ENCODE measurements at regions not wholly inside any gene's neighbourhood (a gene's known extent, or its start where the extent isn't known, plus 50 kb on each side); places are given as distances from the start of the nearest gene placed in this dataset.

DNA sequence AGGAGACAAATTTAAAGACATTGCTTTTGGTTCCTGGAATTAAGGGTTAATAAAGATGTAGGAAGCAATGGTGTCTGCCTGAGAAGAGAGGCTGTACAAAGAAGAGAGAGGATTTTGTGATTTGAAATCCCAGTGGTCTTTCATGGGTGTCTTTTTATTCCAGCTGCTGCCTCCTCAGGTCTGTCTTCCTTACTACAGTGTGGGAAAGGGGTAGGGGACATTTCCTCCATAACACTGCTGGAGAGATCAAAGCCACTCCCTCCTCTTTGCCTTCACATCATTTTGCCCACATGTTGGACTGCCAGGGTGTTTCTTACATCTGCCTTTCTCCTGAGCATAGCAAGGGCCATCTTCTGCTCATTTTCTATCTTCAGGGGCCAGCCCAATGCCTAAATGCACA, 348.5 kb downstream of the EN1 start:
- DNase-seq = no peak

DNA sequence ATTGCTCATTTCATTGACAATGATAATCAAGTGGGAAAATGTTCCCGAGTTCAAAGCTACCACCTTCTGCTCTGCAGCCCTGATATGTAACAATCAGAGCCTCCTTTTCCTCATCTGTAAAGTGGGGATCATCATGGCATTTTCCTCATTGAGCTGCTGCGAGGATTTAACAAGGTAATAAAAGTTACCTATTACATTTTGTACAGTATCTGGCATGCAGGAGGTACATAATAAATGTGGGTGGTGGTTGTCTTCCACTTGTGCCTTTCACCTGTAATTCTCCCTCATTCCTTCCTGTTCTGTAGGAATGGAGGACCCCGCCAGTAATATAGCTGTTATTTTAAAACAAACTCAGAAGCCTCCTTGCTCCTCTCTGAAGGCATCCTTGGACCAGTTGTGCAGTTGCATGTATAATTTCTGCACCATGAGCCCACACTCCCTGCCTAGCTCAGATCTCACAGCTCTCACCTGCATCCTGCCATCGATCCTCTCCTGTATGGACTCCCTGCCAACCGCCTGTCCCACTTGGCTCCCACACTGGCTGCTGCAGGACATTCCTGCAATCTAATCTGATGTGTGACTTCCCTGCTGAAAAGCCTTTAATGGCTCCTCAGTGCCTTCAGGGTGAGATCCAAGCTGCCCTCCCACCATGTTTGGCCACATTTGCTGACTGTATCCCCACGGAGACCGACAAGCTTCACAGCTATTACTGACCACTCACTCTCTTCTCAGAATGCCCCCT, 350.4 kb downstream of the EN1 start:
- DNase-seq = no peak

DNA sequence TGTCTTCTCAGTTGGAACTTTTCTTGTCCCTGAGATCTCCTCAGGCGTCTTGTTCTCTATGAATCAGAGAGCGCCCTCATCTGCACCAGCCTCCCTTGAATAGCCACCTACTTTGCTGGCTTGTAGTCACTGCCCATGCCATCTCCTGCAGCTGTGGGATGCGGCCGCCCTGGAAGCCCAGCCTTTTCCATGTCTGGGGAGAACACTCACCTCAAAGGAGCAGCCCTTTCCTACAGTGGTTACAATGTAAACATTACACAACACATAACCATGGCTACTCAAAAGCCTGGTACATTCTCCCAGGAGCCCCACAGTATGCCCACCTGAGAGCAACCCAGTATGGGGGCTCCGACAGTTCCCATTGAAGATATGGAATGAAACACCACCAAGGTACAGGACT, 351.0 kb downstream of the EN1 start:
- DNase-seq = no peak

DNA sequence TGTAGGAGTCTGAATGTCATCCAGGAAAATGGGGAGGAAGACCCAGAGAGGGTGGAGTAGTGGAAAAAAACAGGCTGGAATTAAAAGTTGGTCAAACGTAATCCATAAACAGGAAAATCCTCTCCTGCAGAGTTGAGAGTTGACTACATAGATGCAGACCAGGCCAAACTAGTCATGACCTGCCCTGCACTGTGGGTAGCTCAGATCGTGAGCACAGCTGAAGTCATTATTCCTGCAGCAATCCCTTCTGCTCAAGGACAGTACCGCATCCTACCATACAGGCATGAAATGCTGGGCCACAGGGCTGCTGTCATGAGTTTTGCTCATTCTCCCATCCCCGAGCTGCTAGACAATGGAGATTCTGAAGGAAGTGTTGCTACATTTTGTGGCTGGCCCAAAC, 352.2 kb downstream of the EN1 start:
- DNase-seq = no peak

DNA sequence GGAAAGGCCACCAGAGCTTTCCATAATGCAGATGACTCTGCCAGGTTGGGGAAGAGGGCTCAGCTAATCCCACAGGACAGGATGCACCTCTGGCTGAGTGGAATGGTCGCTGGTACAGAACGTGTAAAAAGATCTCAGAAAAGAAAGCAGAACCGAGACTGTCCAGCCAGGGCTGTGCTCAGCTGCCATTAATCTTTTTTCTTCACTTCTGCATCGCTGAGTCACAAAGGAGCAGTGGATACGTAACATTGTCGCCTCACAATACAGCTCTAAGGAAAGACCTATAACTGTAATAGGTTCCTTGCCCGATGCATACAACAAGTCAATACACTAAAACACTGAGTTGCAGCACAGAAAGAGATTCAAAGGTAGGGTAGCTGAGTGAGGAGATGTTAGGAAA, 354.2 kb downstream of the EN1 start:
- DNase-seq = no peak

DNA sequence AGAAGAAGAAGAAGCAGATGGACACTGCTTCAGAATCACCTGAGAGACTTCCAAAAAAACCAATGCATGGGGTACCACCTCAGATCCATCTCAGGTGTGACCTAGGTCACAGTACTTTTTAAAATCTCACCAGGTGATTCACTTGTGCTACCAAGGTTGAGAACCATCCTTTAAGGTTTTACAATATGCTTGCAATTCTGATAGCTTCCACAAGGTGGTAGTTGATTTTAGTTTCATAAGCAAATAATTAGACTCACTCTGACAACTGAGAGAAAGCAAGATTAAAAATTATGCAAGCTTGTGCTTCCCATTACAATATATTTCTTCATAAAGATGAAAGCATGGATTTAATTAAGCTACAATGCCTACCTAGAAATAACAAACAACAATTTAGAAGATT, 355.1 kb downstream of the EN1 start:
- DNase-seq = no peak

DNA sequence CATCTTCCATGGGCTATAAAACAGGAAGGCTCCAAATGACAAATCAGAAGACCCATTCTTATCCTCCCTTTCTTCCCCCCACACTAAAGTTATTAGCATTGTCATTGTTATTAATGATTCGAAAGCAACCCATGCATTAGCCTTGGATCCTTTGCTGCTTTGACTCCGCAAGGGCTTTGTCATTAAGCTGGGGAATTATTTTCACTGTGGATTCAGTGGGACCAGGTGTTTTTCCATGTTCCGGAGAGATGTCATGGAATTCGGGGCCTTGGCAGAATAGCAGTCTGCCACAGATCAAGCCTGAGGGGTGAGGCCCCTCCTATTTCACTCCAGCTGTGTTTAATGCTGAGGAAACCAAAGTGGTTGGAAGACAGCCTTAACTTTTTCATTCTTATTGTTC, 357.1 kb downstream of the EN1 start:
- DNase-seq = no peak

DNA sequence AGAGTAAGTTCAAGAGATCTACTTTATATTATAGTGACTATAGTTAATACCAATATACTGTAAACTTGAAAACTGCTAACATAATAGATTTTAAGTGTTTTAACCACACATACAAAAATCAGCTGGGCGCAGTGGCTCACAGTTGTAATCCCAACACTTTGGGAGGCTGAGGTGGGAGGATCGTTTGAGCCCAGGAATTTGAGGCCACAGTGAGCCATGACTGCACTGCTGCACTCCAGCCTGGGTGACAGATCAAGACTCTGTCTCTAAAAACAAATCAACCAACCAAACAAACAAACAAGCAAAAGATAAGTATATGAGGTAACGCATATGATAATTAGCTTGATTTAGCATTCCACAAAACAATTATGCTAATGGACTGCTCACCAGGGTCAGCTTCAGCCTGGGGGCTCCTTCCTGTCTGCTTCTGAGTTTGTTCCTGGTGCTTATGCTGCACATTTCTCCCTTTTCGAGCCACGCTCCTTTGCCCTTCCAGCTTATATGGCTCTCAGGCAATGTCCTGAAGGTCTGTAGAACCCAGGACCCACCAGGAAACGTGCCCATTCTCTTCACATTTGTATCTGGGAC, 357.6 kb downstream of the EN1 start:
- DNase-seq = no peak

DNA sequence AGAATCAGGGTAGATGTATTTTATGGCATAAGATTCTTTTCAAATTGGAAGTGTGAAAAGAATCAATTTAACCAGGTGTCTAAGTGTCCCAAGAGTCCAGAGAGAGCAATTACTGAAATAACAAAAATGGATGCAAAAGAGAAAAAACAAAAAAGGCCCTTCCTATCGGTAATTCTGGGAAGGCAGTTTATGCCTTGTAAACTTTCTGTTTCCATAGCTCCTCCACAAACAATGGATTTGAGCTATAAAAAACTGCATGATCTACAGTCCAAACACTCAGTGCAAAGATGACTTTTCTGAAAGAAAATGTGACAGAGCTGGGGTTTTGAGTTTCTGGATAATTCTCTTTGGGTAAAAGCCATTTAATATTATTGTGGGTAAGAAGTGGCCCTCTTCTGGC, 366.1 kb downstream of the EN1 start:
- no peak for DNase-seq

DNA sequence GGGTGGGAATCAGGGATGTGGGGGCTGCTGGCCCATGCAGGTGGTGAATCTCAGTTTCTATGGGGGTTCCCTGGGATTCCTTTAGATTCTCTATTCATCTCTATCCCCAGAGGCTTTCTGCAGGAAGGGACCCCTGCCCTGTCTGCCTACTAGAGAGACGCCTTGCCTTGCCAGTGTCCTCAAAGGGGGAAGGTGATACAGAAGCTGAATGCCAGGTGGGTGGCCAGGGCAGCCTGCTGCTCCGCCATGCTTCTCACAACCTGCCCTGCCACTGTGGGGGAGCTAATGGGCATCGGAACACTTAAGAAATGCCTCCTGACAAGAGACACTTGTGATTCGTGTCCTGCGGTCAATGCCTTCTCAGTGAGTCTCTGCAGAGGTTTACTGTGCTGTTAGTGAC, 368.4 kb downstream of the EN1 start:
- DNase-seq = no peak

DNA sequence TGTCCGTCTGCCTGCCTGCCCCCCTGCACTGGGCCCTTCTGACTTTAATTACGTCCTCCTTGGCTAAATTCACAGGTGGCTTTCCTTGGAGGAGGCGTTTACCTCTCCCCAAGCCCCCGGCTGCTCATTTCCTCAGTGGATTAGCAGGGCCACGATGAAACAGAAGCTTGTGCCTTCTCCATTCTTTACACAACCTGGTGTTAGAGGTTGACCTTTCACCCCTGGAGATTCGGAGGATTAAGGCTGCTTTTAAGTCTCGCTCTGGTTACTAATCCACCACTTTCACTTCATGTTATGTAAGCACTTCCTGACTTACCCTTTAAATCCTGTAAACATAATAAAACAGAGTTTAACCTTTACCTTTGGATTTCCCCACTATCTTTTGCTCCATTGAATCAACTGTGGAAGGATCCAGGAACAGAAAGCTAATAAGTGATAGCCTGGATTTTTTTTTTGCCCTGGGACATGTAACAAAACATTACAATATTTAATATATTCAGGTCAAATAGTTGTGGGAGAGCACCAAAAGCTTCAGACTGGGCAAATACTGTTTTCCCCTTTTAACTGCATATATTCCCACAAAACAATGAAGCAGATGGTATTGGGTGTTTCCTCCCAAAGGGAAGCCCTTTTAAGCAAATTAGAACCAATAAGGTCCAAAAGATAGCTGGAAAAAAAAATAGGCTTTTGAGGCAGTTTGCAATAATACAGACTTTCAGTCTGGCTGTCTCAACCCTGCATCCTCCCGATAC, 370.2 kb downstream of the EN1 start:
- DNase-seq = no peak

DNA sequence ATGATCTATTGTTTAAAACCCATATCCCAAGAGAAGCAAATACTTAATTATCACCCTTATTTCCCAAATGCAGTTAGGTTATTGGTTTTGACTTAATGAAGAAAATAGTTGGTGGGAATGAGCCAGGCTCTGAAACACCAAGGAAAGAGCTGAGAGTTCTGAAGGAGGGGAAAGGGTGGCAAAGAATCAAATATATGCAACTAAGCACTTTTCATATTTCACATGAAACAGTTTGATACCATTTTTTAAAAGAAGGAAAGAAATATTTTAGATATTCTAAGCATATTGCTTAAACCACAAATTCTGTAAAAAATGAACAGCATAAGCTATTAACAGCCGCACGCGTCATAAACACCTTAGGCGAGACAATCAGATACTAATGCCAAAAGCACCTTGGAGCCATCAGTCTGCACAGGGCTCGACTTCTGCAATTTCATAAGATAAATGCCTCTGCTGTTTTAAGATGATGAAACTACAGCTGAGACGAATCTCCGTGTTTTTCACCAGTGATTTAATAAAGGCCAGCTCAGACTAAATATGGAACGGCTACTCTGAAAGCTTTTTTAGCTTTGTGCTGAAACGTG, 371.7 kb downstream of the EN1 start:
- no peak for DNase-seq

DNA sequence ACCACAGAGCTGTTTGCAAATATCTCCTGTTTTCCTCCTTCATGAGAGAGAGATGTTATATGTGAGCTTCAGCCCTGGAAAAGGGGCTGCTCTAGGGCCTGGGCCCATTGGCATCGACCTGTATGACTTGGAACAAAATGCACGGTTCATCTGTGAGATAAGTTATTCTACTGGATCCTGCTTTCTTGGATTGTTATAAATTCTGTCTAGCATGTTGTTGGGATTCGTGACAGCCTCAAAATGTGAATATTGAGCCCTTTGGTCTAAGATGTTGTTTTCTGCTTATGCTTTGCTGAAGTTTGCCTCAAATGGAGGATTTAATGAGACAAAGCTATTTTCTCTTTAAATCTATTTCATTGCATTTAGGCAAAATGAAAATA, 372.9 kb downstream of the EN1 start:
- no peak for DNase-seq

DNA sequence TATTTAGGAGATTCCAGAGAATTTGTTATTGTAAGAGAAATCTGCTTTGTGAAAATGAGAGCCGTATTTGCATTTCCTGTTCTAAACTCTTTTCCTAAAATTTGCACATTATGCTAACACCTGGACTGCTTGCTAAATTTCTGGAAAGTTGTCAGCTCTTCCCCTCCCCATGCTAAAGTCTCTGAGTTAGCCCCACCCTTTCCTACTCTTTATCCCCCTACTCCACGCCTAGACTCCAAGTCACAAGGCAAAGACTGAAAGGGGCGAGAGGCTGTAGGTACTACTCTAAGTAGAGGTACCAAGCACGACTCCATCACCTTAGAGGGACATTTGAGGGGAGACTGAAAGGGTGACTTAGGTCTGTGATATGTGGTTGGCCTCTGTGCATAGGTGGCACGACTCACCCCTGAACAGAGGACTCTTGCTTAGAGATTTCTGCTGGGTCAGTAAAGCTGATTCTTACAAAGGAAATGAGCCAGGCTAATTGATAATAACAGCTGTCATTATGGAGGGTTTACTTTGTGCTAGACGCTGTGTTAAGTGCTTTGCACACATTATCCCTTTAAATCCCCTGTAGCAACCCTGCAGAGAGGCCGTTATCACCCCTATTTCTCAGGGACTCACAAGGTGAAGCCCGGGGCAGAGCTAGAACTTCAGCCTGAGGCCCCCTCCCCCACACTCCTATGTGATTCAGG, 373.5 kb downstream of the EN1 start:
- no peak for DNase-seq

DNA sequence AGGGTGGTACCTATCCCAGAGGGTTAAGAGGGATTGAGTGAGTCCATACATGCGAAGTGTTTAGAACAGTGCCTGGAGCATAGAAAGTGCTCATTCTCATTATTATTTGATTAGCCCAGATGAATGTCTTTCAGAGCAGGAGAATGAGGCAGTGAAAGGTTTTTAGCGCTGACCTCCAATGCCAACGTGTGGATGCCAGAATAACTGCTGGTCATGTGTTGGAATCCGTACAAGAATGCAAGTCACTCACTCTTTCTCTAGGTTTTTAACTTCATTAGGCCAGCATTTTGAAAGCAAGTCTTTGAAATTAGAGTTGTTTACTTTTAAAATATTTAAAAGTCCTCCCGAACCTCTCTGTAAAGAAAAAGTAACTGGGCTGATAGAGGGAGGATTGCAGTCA, 374.2 kb downstream of the EN1 start:
- DNase-seq = no peak

DNA sequence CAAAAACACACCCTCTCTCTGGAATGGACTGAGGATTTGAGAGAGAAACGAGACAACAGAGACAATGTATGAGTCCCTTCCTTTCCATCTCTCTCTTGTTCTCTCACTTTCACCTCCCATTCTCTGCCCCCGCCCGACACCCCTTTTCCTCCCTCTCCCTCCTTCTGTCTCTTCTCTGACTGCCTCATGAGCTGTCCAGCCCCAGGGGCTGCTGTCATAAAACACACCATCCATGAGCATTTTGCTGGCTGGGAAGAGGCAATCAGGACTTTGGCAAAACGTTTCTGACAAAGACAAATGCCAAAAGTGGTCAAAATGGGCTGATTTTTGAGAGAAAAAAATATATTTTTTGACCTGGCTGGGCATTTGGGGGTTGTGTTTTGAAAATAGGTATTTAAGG, 377.2 kb downstream of the EN1 start:
- no peak for DNase-seq

DNA sequence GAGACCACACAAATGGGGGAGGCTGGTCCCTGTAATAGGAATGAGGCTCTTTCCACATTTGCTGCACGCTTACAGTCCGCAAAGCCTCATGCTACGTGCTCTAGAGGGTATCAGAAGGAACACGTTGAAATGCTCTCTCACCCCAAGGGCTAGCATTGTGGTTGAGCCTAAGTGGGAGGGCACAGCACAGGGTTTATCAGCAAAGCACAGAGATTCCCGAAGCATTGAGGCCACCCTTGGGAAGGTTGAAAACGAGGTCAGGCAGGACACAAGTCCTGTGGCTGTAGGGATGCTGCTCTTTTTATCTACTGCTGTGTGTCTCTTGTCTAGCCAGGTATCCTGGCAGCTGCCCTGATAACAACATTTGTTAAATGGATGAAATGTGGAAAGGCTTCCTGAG, 378.3 kb downstream of the EN1 start:
- no peak for DNase-seq

DNA sequence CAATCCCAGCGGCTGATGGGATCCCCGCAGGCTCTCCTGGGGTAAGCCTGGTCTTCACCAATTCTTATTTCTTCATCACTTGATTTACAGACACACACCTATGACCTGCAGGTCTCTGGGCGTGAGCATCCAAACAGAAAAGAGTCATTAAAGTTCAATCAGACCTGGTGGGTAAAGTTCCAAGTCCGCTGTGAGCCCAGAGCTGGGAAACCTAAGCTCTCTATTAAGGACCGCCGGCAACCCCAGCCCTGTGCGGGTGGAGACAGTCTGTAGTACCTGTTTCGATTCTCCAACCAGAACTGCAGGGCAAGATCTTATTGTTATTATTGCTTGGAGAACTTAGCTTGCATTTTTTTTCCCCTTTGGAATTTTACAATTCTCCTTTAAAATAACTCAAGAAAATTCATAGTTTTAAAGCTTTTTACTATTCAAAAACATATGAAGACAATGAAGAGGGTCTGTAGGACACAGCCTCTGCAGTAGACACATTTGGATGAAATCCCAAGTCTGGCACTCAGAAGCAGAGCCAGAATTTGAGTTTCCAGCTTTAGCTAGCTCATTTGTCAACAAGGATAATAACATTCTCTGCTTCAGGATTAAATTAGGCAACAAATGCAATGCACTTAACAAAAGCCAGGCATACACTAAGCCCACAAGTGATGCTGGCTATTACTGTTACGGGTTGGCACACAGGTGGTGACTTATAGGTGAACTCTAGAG, 376.4 kb downstream of the INSIG2 start:
- DNase-seq = no peak

DNA sequence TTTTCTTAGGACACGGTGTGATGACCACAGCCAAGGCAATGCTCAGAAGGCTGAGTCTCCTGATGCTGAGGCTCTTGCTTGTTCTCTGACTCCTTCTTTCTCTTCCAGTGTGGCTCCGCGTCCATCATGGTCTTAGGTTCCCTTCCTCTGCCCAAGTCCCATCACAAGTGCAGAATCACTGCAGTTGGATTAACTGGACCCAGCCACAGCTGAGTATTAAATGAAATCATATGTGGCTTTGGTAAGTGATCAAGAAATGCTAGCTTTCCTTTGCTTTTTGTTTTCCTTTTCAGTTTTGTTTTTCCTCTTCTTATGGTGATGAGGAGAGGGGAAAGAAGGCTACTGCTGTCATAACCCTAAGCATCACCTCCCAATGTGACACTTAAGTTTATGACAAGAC, 375.8 kb downstream of the INSIG2 start:
- no peak for DNase-seq

DNA sequence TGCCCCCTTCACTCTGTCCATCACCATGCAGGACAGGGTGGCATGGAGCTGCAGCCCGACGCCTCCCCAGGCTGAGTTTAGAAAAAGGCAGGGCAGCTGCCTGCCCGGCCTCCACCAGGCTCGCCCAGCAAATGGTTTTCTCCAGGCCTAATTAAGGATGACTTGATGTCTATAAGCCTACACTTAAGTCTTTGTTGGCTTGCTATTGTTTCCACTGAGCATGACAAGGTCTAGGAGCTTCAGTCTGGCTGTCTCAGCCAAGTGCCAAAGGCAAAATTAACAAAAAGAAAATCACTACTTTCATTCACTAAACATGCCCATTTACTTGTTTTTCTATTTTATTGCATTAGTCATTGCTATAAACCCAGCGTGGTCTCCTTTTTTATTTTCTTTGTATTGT, 372.2 kb downstream of the INSIG2 start:
- no peak for DNase-seq

DNA sequence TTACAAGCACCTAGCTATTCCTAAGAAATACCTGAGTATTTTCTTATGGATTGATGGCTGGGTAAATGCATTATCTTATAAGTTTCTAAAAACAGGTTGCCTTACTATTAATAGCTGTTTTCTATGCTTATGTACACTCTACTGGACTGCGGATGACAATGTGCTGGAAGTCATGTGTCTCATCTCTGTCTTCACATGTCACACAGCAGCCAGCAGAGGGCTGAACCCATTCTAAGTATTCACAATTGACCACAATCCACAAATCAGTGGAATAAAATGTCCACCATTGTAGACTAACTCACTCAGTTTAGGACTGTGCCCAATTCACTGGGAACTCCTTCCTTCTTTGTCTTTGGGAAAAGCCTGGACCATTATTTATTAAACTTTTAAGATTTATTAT, 371.2 kb downstream of the INSIG2 start:
- no peak for DNase-seq

DNA sequence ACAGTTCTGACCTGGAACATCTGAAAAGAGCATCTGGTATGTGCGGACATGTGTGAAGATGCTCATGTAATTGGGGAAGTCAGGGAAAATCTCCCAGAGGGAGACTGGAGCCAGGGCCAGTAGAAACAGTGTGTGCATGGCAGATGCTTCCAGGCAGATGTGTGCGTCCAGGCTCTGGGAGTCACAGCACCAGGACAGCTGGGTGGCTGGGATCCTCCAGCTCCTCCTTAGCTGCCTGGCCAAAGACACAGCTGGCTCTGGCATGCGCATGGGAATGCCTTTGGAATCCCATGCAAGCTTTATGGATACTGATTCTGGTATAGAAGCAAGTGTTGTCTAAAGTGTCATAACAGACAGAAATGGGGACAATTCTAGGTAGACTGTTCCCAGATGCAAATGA, 369.7 kb downstream of the INSIG2 start:
- DNase-seq = no peak

DNA sequence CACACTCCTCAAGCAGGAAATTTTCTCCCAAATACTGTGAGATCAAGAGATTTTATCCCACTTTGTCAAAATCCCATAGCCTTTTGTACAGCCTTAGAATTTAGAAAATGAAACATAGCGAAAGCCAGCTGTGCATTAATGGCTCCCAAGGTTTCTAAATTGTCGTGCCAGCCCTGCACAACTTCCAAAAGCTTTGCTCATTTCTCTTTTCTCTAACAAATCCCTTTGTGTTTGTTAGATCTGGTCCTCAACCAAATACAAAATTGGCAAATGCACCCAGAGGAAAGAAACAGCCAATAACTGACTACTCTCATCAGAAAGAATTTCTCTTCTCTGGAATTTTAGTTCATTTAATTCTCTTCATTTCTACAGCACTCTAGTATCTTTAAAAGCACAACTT, 361.1 kb downstream of the INSIG2 start:
- no peak for DNase-seq

All from CD4-positive, alpha-beta T cell treated with Interleukin-4 for 1 hour (primary cell).